ENCODE measurements at regions not wholly inside any gene's neighbourhood (a gene's known extent, or its start where the extent isn't known, plus 50 kb on each side); places are given as distances from the start of the nearest gene placed in this dataset.
"Not testable (repeated sequence)": the region's sequence is repeated elsewhere in the genome, so short reads cannot be mapped to it uniquely, and the experiment has no call there.

- DNase-seq (ENCODE audit: low read depth) = not testable (repeated sequence)
Measured at GRCh38 chr10:46802010-46802409, 109.2 kb upstream of the PTPN20 start.

- not testable (repeated sequence) for DNase-seq (ENCODE audit: low read depth)
Measured at GRCh38 chr10:46803082-46803481, 108.1 kb upstream of the PTPN20 start.

- not testable (repeated sequence) for DNase-seq (ENCODE audit: low read depth)
Measured at GRCh38 chr10:46810222-46810621, 101.0 kb upstream of the PTPN20 start.

GRCh38 chr10:46816126-46816525 is 95.1 kb upstream of the PTPN20 start:
- DNase-seq (ENCODE audit: low read depth) = not testable (repeated sequence)

GRCh38 chr10:46840393-46841050 is 70.7 kb upstream of the PTPN20 start:
- not testable (repeated sequence) for DNase-seq (ENCODE audit: low read depth)

- not testable (repeated sequence) for DNase-seq (ENCODE audit: low read depth)
Measured at GRCh38 chr10:46841051-46841593, 70.1 kb upstream of the PTPN20 start.

- DNase-seq (ENCODE audit: low read depth) = not testable (repeated sequence)
Measured at GRCh38 chr10:46845194-46845593, 66.0 kb upstream of the PTPN20 start.

GRCh38 chr10:46845640-46846039 is 65.6 kb upstream of the PTPN20 start:
- not testable (repeated sequence) for DNase-seq (ENCODE audit: low read depth)

- DNase-seq (ENCODE audit: low read depth) = not testable (repeated sequence)
Measured at GRCh38 chr10:46860753-46861152, 50.5 kb upstream of the PTPN20 start.
